ENCODE measurements at regions not wholly inside any gene's neighbourhood (a gene's known extent, or its start where the extent isn't known, plus 50 kb on each side); places are given as distances from the start of the nearest gene placed in this dataset.
"Not testable (repeated sequence)": the region's sequence is repeated elsewhere in the genome, so short reads cannot be mapped to it uniquely, and the experiment has no call there.

- no peak for DNase-seq (ENCODE audit: low spot score)
Observed at GRCh38 chr20:48440916-48441315, 386.9 kb downstream of the PREX1 start.

GRCh38 chr20:48440261-48440660 lies 387.5 kb downstream of the PREX1 start:
- not testable (repeated sequence) for DNase-seq (ENCODE audit: low spot score)

DNA sequence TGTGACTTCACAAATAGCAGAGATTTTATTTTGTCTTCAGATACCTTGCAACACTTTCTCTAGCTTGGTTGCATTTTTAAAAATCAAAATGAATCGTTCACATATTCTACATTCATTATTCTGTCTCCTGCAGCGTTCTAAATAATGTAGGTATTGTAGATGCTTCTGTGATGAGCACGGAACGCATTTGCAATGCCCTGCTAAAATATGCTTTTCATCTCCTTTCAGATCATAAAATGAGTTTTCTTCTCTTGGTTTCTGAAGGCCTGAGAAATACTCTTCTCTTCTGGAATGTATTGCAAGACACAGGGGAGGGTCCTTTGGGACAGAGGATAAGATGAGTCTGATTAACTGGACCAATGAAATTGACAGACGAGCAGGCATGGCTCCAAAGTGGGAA lies 390.7 kb downstream of the PREX1 start:
- DNase-seq (ENCODE audit: low spot score) = no peak

DNA sequence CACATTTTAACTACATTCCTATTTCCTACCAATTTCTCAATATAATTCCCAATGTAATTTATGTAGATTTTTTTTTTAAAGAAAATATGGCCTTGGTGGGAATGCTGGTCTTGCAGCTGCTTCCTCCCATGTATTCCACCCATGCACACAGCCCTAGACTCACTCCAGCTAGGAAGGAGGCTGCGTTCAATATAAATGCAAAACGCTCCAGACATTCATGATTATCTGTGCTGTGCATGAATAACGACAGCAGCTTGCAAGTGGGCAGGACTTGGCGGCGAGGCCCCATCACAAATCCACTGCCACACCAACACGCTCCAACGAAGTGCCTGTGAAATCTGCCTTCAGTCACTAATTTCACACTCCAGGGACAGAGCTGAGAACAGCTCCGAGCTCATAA lies 391.2 kb downstream of the PREX1 start:
- DNase-seq (ENCODE audit: low spot score) = not testable (repeated sequence)

- no peak for DNase-seq (ENCODE audit: low spot score)
Observed at GRCh38 chr20:48433178-48433577, 394.6 kb downstream of the PREX1 start.

DNA sequence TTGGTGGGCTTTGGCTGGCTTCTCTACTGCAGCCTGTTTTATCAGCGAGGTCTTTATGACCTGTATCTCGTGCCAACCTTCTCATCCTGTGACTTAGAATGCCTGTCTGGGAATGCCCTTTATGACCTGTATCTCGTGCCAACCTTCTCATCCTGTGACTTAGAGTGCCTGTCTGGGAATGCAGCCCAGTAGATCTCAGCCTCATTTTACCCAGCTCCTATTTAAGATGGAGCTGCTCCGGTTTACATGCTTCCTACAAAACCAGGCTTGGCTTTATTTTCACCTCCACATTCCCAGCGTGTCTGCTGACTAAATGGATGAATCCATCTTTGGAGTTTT lies 395.3 kb downstream of the PREX1 start:
- no peak for DNase-seq (ENCODE audit: low spot score)

GRCh38 chr20:48431653-48432493 lies 395.9 kb downstream of the PREX1 start:
- no peak for DNase-seq (ENCODE audit: low spot score)

GRCh38 chr20:48426630-48427029 lies 401.2 kb downstream of the PREX1 start:
- no peak for DNase-seq (ENCODE audit: low spot score)

DNA sequence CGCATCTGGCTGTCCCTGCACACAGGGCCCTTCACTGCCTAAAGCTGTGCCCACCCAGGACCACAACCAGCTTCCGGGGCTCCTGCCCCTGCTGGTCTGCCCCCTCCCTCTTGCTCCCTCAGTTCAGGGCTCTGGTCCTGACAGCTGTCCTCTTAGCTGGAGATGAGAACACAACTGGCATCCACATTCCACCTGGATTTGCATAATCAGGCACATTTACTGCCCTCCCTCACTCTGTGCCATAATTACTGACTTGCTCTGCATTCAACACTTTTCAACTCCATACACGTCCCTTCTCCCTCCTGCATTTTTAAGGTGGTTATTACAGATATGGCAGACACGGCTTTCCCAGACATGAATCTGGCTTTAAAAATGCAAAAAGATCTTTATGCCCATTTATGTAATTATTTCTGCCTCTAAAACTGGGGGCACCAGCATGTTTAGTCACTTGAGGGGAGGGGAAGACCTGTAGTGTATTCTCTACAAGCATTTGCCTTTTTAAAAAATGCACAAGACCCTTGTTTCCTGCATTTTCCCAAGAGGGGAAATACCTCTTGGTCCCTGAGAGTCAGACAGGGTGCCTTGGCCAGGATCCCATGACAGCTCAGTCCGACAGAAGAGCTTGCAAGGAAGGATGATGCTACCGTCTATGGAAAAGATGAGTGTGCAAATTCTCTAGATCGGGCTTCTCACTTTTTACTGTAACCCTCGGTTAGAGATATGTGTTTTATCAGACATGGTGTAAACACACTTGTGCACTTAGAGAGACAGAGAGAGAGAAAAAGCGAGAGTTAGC lies 401.8 kb downstream of the PREX1 start:
- DNase-seq (ENCODE audit: low spot score) = no peak

- no peak for DNase-seq (ENCODE audit: low spot score)
Observed at GRCh38 chr20:48425321-48425720, 402.5 kb downstream of the PREX1 start.

GRCh38 chr20:48422242-48422960 lies 405.4 kb downstream of the PREX1 start:
- no peak for DNase-seq (ENCODE audit: low spot score)

DNA sequence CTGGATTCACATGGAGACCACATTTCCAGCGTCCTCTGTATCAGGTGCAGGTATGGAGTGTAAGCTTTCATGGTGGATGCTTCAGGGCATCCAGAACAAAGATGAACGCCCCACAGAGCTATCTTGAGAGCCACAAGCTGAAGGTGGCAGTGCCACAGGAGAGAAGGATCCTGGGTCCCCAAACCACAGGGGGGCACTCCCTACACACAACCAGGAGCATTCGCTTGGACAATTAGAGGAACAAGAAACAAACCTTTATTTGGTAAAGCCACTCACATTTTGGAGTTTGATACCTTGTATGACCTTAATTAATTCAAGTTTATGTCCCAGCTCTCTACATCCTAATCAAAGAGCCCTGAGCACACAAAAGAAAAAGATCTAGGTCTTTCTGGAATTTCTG lies 406.3 kb downstream of the PREX1 start:
- no peak for DNase-seq (ENCODE audit: low spot score)

GRCh38 chr20:48420176-48420575 lies 407.6 kb downstream of the PREX1 start:
- no peak for DNase-seq (ENCODE audit: low spot score)

DNA sequence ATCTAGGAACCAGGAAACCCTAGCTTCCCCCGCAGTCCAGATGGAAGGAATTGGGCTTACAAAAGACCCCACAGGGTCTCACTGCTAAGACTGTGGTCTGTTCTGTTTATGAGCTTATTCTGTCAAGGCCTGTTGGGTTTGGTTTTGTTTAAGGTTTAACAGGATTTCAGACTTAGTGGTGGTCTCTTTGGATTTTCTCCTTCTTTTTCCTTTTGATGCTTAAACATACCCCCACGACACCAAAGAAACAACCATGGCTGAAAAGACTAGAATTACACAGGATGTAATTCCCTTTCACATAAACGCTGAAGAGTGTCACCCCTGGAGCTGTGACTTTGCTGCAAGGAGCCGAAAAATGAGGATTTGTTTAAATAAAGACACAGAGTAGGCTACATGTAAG lies 408.6 kb downstream of the PREX1 start:
- no peak for DNase-seq (ENCODE audit: low spot score)

DNA sequence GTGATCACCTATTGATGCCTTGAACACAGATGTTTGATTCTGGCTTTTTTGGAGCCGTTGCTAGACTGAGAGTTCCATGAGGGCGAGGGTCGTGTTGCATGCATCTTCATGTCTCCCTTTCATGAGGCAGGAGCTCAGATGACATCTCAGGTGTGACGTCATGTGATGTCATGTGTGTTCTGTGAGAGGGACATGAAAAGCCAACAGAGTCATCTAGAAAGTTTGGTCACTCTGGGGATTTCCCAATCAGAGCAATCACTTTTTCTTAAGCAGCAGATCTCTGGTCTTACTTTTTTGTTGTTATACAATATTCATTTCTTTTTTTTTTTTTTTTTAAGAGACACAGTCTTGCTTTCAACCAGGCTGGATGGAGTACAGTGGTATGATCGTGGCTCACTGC lies 411.8 kb downstream of the PREX1 start:
- no peak for DNase-seq (ENCODE audit: low spot score)

GRCh38 chr20:48414786-48415185 lies 413.0 kb downstream of the PREX1 start:
- no peak for DNase-seq (ENCODE audit: low spot score)

DNA sequence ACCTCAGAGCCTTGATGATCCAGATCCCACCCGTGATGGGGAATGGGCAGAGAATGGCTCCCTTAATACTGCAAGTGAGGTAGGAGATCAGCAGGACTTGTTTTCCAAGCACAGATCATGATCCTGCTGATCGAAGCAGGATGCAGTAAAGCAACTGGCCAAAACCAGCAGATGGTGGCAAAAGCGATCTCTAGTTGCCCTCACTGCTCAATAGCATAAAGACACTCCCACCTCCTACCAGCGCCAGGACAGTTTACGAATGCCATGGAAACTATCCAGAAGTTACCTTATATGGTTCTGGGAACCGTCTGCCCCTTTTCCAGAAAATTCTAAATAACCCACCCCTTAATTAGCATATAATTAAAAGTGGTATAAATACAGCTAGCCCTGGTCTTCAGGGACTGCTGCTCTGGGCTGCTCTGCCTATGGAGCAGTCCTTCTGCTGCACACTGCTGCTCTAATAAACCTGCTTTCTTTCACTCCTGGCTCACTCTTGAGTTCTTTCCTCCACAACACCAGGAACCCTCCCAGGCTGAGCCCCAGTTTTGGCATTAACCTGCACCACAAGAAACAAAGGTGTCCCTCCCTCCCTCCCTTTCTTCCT lies 415.8 kb downstream of the PREX1 start:
- DNase-seq (ENCODE audit: low spot score) = no peak

GRCh38 chr20:48411245-48411644 lies 416.6 kb downstream of the PREX1 start:
- no peak for DNase-seq (ENCODE audit: low spot score)

DNA sequence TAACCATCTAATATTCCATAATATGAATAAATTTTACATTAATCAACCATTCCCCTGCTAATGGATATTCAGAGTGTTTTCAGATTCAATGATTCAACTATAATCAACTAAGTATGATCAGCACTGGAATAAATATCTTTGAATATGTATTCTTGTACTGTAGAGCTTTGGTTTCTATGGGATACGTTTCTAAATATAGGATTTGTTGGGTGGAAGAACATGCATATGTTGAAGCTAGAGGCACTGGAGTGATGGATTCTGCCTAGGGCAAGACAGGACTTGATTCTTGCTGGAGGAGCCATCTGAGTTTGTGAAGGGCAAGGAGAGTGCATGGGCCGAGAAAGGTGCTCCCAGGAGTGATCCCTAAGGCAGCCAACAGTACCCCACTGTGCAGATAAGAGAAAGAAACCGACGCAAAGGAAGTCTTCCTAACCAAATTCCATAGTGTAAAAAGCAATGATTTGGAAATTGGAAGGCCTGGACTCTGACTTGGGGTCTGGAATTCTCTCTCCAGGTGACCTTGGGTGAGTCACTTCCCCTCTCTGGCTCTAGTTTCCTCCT lies 418.7 kb downstream of the PREX1 start:
- DNase-seq (ENCODE audit: low spot score) = no peak

DNA sequence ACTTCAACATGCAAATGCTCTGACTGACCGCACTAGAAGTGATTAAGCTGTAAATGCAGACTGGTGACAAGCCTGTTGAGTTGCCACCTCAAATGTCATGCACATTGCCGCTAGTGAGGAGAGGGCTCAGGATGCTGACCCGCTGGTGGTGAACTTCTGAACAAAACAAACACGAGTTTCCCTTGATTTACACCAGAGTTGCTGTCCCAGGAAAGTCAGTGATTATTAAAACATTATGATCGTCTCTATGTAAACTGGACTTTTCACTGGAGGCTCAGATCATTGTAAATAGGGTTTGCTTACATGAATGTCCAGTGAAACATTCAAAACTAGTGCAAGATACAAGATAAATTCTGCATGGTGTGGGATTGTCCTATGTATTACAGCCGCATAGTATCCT lies 420.1 kb downstream of the PREX1 start:
- no peak for DNase-seq (ENCODE audit: low spot score)

DNA sequence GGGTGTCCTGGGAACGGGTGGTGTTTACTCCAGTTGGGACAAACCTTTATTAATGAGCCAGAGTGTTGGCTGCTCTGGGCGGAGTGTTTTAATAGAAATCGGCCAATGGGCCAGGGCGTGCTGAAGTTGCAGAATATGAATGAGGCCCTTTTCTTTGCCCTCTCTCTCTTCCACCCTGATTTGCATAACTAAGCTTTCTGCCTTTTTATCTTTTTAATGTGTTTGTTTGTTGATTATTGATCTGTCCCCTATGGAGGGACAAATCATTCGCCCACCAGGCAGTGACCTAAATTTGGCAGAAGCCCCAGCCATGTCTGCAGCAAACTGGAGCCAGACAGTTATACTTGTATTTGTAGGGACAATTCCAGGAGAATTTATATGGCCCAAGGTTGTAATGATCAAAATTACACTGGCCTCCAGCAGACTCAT lies 420.9 kb downstream of the PREX1 start:
- no peak for DNase-seq (ENCODE audit: low spot score)

- DNase-seq (ENCODE audit: low spot score) = no peak
Observed at GRCh38 chr20:48406498-48406897, 421.3 kb downstream of the PREX1 start.

All from AG08396 (cell line).